ENCODE measurements at regions not wholly inside any gene's neighbourhood (a gene's known extent, or its start where the extent isn't known, plus 50 kb on each side); places are given as distances from the start of the nearest gene placed in this dataset.

DNA sequence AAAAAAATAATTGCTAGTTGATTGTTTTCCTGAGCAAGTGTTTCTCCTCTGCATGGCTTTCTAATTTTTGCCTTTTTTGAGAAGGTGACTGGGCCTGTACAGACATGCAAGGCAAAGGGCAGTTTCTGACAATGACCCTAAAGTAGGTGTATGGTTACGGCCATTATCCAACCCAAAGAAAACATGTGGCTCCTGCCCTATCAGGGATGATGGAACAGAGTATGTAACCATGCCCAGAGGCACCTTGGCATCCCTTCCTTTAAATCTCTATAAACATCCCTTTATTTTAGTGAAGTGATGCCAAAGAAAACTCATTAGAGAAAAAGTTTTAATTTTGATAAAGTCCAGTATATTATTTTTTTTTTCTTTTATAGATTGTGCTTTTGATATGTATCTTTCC, 217.5 kb downstream of the LPIN1 start:
- TF ChIP-seq, protein P1, sequence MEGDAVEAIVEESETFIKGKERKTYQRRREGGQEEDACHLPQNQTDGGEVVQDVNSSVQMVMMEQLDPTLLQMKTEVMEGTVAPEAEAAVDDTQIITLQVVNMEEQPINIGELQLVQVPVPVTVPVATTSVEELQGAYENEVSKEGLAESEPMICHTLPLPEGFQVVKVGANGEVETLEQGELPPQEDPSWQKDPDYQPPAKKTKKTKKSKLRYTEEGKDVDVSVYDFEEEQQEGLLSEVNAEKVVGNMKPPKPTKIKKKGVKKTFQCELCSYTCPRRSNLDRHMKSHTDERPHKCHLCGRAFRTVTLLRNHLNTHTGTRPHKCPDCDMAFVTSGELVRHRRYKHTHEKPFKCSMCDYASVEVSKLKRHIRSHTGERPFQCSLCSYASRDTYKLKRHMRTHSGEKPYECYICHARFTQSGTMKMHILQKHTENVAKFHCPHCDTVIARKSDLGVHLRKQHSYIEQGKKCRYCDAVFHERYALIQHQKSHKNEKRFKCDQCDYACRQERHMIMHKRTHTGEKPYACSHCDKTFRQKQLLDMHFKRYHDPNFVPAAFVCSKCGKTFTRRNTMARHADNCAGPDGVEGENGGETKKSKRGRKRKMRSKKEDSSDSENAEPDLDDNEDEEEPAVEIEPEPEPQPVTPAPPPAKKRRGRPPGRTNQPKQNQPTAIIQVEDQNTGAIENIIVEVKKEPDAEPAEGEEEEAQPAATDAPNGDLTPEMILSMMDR (IDR thresholded peaks at IDR 0.05) = no peak
- no peak for TF ChIP-seq POLR2A (IDR thresholded peaks at IDR 0.05)
